ENCODE measurements at regions not wholly inside any gene's neighbourhood (a gene's known extent, or its start where the extent isn't known, plus 50 kb on each side); places are given as distances from the start of the nearest gene placed in this dataset.

DNA sequence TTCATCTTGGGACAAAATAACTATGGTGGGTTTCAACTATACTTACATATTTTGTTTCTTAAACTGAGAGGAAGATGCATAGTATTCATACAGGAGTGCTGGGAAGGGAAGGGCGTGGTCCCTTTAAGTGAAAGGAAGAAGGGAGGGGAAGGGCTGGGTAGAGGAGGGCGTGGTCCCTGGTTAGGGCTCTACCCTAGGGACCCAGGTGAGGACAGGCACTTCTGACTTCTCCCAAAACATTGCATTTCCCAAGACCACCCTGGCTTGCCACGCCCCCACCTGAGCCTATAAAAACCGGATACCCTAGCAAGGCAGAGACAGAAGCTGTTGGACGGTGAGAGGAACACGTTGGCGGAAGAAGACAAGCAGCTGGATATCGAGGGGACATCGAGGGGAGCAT lies 157.6 kb upstream of the PLXNA4 start:
- DNase-seq, result no peak

- no peak for DNase-seq
These were observed 156.1 kb upstream of the PLXNA4 start for GRCh38 chr7:132732321-132732865.

GRCh38 chr7:132730105-132730504 lies 153.8 kb upstream of the PLXNA4 start:
- DNase-seq, result no peak

DNA sequence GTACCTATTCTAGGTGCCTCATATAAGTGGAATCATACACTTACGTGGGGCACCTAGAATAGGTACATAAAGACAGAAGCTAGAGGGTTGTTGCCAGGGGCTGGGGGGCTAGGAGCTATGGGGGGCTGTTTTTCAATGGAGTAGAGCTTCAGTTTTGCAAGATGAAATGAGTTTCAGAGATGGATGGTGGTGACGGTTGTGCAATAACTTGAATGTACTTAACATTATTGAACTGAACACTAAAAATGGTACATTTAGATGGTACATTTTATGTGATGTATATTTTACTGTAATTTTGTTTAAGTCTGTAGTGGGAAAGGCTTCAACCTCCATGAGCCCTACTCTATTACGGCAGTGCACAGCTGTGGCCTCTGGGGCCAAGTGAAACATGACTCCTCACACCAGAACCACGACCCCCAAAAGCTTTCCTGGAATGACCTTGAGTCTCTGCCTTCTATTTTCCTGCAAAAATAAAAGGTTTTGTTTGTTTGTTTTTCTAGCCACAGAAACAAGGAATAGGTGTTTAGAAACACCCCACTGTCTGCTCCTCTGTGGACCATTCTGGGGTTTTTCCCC lies 147.3 kb upstream of the PLXNA4 start:
- DNase-seq, result no peak

DNA sequence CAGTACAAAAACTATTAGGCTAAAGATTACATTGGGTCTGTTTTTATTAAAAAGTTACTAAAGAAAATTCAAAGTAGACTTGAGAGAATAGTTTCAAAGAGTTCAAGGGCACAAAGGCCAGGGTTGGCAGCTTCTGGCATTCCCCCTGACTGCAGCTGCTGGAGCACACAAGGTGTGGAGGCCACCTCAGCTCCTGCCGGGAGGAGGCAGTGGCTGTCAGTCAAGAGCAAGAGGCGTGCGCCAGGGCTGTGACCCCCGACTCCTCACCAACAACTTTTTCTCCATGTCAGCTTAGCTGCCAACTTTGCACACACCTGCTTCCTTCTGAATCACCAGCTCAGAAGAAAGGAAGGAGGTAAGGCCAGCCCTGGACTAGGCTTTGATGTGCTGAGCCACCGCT lies 144.6 kb upstream of the PLXNA4 start:
- no peak for DNase-seq

DNA sequence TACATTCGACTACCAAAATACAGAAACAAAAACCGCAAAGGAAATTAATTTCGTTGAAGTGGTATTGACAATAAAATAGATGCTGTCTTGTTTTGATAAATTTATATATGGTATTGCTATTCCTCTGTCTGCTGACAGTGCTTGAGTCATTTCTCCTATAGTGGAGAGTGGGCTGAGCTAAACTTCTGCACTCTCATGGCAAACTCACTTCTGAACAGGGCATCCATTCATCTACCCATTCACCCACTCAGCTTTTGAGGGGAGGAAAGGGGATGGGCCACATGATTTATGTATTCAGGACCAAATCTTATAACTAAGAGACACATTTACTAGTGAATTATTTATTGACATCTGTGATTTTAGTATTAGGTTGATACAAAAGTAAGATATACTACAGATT lies 137.6 kb upstream of the PLXNA4 start:
- no peak for DNase-seq

DNA sequence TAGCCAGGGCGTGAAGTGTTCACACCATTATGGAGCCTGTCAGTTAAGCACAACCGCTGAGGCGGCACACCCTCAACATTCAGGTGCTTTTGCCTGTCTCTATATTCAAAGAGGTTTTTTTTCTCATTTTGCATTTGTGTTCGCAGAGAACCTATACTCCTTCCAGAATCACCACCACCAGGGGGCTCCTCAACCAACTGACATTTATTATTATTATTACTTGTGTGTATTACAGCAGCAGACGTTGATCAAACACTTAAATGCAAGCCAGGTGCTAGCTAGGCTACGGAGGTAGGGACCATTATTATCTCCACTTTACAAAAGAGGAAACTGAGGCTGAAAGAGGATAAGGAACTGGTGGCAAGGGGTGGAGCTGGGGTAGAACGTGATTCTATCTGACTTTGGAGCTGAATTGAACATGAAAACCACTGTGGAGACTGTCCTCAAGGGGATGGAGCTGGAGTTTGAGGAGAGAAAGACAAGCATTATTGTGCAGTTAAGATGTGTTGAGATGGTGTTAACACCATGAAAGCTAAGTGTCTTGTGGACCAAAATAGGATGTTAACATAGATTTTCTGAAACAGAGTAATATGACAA lies 133.8 kb upstream of the PLXNA4 start:
- DNase-seq, result peak; percentile 20

DNA sequence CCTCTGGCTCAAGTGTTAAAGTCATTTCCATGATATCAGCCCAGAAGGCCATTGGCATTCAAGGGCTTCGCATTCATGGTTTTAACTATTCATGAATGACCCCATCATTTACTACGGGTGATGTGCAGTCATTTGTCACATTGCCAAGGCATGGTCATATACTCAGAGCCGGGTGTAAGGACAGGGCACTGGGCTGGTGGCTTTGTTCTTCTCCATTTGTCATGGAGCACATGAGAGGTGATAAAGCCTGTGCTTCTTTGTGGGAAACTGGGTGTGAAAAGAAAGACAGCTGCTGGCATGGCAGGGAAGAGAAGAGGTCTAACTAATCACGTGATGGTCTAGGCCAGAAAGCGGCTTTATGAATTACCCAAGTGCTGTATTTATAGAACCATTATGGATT lies 132.2 kb upstream of the PLXNA4 start:
- no peak for DNase-seq

- no peak for DNase-seq
These were observed 128.9 kb upstream of the PLXNA4 start for GRCh38 chr7:132705146-132705545.

DNA sequence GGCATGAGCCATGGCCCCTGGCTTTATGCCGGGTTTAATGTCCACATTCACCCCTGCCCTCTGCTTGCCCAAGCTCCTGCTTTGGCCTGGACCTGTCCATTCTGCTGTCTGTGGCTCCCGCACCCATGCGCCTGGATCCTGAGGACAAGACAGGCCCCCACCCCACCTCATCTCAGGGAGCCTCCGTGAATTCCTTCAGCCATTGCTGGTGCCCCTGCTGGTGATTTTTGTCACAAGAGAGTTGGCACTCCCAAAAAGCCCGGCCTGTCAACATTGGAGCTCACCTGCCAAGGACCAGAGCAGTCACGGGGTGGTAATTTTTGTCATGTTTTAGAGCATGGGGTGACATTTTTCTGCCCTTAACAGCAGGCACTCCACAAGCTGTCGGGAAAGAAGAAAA lies 127.5 kb upstream of the PLXNA4 start:
- no peak for DNase-seq

DNA sequence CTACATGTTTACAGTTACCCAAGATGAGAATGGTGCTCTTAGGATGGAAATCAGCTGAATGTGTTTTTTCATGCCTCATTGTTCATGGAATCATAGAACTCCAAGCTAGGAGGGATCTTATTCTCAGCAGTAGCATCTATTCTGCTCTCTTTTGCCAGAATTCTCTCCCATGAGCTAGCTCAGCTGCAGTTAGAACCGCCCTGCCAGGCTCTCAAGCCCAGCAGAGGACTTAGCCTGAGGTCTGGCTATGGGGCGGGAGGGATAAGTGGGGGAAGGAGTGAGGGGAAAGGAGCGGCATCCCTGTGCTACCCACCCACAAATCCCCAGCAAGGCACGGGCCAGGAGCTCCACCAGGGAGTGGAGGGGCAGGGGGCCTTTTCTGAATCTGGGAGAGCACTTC lies 120.7 kb upstream of the PLXNA4 start:
- no peak for DNase-seq

GRCh38 chr7:132696332-132696731 lies 120.1 kb upstream of the PLXNA4 start:
- no peak for DNase-seq

DNA sequence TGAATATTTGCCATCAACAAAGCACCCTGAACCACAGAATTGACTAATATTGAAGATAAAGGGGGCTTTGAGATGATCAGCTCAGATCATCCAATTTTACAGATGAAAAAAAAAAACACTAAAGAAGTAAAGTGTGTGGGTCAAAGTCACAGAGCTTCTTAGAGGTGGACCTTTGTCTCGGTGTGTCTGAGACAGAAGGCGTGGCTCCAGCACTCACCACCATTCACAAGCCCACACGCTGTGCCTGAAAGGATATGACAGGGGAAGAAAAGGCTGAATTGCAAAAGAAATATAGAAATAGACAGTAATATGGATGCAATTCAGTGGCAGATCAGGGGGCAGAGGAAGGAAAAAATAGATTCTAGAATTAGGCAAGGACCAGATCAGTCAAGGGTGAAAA lies 114.9 kb upstream of the PLXNA4 start:
- no peak for DNase-seq

GRCh38 chr7:132690174-132690573 lies 113.9 kb upstream of the PLXNA4 start:
- no peak for DNase-seq

- DNase-seq, result no peak
These were observed 111.7 kb upstream of the PLXNA4 start for GRCh38 chr7:132687981-132688383.

DNA sequence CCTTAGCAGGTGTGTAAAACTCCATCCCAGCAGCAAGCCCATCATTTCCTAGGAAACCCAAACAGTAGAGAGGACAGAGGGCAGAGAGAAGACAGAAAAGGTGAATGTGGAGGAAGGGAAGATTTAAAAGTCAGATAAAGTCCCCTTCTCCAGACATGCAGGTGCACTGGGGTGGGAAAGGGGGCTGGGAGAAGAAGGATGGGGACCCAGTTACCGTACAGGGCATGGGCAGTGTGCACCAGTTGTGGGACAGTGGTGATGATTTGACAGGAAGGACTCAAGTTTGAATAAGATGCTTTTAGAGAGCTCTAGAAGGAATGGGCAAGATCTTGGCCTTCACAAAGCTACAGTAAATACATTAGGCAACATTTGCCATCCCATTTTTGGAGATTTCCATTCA lies 110.7 kb upstream of the PLXNA4 start:
- DNase-seq, result no peak

GRCh38 chr7:132685277-132685676 lies 109.0 kb upstream of the PLXNA4 start:
- DNase-seq, result no peak

DNA sequence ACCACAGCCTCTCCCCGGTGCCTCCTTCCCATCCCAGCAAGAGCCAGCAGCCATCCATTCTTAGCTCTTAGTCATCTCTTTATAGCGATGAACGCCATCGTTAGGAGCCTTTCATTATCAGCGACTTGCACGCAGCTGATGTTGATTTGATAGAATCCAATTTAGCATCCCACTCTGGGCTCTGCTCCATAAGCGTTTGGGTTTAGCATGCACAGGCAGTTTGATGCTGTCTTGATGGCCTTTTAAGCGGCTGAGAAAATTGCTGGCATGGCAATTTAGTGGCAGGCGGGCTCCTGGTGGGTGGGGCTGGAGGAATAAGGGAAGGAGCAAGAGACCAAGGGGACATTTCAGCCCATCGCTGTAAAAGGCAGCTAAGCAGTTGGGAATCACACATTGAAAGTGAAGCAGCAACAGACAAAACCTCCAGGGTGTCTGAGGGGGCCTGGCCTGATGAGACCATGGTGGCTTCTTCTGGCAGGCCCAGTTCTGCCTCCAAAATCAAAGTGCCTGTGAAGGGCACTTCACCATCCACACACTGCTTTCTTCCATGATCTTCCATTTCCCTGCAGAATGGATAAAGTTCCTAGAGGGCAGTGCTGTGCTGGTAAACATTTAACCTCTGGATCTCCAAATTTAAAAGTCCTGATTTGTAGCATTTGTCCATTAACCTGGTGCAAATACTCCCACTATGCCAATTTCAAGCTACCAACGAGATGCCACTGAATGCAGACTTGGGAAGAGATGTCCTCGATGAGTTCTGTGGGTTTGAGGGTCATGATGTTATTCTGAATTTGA lies 107.8 kb upstream of the PLXNA4 start:
- no peak for DNase-seq

GRCh38 chr7:132681951-132682350 lies 105.7 kb upstream of the PLXNA4 start:
- no peak for DNase-seq

DNA sequence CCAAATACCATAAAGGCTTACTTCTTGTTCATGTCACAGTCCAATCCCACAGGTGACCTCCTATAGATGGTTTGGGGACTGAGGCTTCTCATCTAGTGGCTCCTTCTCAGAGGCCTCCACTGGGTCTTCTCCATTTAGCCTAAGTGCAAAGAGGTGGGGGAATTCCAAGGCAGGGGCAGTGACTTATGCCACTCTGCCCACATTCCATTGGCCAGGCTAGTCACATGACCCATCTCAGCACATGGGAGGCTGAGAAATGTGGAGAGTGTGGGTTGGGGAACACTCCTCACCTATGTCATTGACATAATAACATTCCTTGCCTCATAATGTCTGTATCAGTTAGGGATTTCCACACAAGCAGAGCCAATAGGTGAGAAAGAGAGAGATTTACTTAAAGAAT lies 104.3 kb upstream of the PLXNA4 start:
- no peak for DNase-seq

DNA sequence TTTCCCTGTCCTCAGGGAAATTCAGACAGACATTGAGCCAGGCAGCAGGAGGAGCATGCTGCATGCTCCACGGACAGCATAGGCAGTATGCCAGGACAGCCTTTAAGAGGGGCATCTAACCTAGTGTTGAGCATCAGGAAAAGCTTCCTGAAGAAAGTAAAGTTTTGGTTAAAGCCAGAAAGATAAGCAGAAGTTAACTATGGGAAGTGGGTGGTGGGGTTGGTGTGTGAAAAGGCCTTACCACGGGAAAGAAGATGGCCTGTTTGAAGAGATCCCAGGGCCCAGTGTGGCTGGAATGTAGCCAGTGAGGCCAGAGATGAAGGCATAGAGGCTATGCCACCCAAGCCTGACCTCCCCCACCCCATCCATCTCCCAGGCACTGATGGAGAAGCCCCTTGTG lies 102.4 kb upstream of the PLXNA4 start:
- DNase-seq, result no peak

- no peak for DNase-seq
These were observed 101.6 kb upstream of the PLXNA4 start for GRCh38 chr7:132677918-132678317.

- DNase-seq, result no peak
These were observed 96.1 kb upstream of the PLXNA4 start for GRCh38 chr7:132672200-132672990.
